Sigmoid colon (tissue), 6 donors: ENCODE measurements at regions not wholly inside any gene's neighbourhood (a gene's known extent, or its start where the extent isn't known, plus 50 kb on each side); places are given as distances from the start of the nearest gene placed in this dataset.

Experiments
- DNase-seq: peaks from one replicate; pipeline ENCODE4 v3.0.0-alpha.2; 2019
- H3K27ac ChIP-seq, 4 donors: fragments of 200-600 bp; sonication (generic); one replicate each; pipeline ENCODE4 v1.5.1; 2016 to 2019; ENCODE audit warnings: mild to moderate bottlenecking in 1 of 4
- H3K27me3 ChIP-seq, 3 donors: fragments of 200-600 bp; sonication (generic); one replicate each; pipeline ENCODE4 v1.5.1; 2019; ENCODE audit warnings: mild to moderate bottlenecking in 1 of 3
- H3K36me3 ChIP-seq, 4 donors: fragments of 200-600 bp; sonication (generic); one replicate each; pipeline ENCODE4 v1.5.1; 2016 to 2019
- H3K4me1 ChIP-seq, 4 donors: fragments of 200-600 bp; sonication (generic); one replicate each; pipeline ENCODE4 v1.5.1; 2017 to 2019
- H3K4me3 ChIP-seq, 4 donors: fragments of 200-600 bp; sonication (generic); one replicate each; pipeline ENCODE4 v1.5.1; 2017 to 2019; ENCODE audit warnings: mild to moderate bottlenecking in 2 of 4, moderate library complexity in 1 of 4
- H3K9me3 ChIP-seq, 4 donors: fragments of 200-600 bp in 3 of 4; sonication (generic) in 3 of 4; one replicate each; pipeline versions ENCODE4 v1.5.1 to v1.6.1; 2013 to 2019
- EP300 ChIP-seq, 4 donors: sonication (generic); formaldehyde crosslinking; IDR thresholded peaks; one replicate each; pipeline ENCODE4 v1.6.1; 2017; ENCODE audit warnings: antibody characterized with exemption in 4 of 4
- POLR2A ChIP-seq, 2 donors: fragments of 450-650 bp; IDR thresholded peaks; one replicate each; pipeline ENCODE4 v1.6.1; 2016; ENCODE audit warnings: antibody characterized with exemption in 2 of 2, mild to moderate bottlenecking in 2 of 2, moderate library complexity in 2 of 2
- POLR2AphosphoS5 ChIP-seq, 4 donors: sonication (generic); formaldehyde crosslinking; IDR thresholded peaks; one replicate each; pipeline ENCODE4 v1.6.1; 2017; ENCODE audit warnings: antibody characterized with exemption in 4 of 4
- WGBS, 2 donors: extraction: QIAGEN DNeasy Blood & Tissue Kit; methylation state at CpG; one replicate each; pipeline ENCODE4 v1.1.7; 2013; 5-methylcytosine and 5-hydroxymethylcytosine counted together
- intact Hi-C: fragments of 100-400 bp; cut with DNase I; formaldehyde crosslinking; loops from one replicate; pipeline ENCODE4 v1.15.1; 2023
- TF ChIP-seq, protein P1 (sequence below), 4 experiments: fragments of 450-650 bp in 3 of 4; fragments of 200-600 bp in 1 of 4; IDR thresholded peaks; one replicate each; pipeline ENCODE4 v1.5.1; 2016 to 2019; ENCODE audit warnings: antibody characterized with exemption in 4 of 4, mild to moderate bottlenecking in 3 of 4, moderate library complexity in 2 of 4
- donor health status: healthy with polysubstance abuse.
- donor health status: healthy.

DNA sequence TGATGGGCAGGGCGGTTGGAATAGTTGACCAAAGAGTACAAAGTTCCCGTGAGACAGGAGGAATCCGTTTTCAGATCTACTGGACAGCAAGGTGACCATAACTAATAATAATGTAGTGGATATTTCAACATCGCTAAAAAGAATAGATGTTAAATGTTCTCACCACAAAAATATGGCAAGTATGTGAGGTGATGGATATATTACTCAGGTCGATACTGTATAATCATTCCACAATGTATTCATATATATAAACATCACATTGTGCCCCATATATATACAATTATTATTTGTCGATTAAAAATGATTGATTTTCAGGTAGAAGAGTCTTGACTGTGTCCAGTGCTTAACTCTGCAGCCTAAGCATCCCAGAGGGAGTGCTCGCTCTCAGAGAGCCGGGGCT is 141.6 kb upstream of the TENM3 start:
- Histone ChIP-seq H3K4me1 (no peaks in the 10 kb centered on the region), H3K4me3 (no peak overlapping the region), H3K27me3 (no peaks in the 10 kb centered on the region), H3K27ac (no peak overlapping the region), H3K36me3 (no peaks in the 10 kb centered on the region), H3K9me3 (no peaks in the 10 kb centered on the region)
- WGBS, 2 donors: 88 to 94% methylated on average over 8 of the region's 8 CpGs
- DNase-seq: no peak
- intact Hi-C loops: no loop called here
- TF ChIP-seq, protein P1, sequence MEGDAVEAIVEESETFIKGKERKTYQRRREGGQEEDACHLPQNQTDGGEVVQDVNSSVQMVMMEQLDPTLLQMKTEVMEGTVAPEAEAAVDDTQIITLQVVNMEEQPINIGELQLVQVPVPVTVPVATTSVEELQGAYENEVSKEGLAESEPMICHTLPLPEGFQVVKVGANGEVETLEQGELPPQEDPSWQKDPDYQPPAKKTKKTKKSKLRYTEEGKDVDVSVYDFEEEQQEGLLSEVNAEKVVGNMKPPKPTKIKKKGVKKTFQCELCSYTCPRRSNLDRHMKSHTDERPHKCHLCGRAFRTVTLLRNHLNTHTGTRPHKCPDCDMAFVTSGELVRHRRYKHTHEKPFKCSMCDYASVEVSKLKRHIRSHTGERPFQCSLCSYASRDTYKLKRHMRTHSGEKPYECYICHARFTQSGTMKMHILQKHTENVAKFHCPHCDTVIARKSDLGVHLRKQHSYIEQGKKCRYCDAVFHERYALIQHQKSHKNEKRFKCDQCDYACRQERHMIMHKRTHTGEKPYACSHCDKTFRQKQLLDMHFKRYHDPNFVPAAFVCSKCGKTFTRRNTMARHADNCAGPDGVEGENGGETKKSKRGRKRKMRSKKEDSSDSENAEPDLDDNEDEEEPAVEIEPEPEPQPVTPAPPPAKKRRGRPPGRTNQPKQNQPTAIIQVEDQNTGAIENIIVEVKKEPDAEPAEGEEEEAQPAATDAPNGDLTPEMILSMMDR (IDR thresholded peaks at IDR 0.05): no peak
- TF ChIP-seq EP300 (IDR thresholded peaks at IDR 0.05) (no peak), POLR2A (IDR thresholded peaks at IDR 0.05) (no peak), POLR2AphosphoS5 (IDR thresholded peaks at IDR 0.05) (no peak)

DNA sequence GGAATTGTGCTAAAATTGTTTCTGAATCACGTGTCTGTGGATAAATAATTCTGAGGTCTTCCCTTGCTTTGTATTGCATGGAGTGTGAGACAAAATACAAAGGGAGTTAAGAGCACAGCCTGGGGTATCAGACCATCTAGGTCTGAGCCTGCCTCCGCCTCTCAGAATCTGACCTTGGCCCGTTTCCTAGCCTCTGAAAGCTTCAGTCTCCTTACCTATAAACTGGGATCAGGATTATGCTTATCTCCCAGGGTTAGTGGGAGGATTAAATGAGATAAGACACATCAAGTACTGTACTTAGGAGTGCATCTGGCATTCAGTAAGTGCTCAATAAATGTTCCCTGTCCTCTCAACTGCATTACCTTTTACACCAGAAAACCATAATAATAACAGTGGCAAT is 140.6 kb upstream of the TENM3 start:
- Histone ChIP-seq H3K27ac (no peak overlapping the region), H3K9me3 (no peaks in the 10 kb centered on the region), H3K36me3 (no peaks in the 10 kb centered on the region), H3K4me3 (no peak overlapping the region), H3K4me1 (no peaks in the 10 kb centered on the region), H3K27me3 (no peaks in the 10 kb centered on the region)
- TF ChIP-seq POLR2A (IDR thresholded peaks at IDR 0.05): no peak
- TF ChIP-seq EP300 (IDR thresholded peaks at IDR 0.05): no peak
- TF ChIP-seq, protein P1 (IDR thresholded peaks at IDR 0.05): no peak
- TF ChIP-seq POLR2AphosphoS5 (IDR thresholded peaks at IDR 0.05): no peak
- 47 to 69% methylated on average over 3 of the region's 3 CpGs for WGBS, 2 donors
- intact Hi-C loops: no loop called here
- DNase-seq: no peak

DNA sequence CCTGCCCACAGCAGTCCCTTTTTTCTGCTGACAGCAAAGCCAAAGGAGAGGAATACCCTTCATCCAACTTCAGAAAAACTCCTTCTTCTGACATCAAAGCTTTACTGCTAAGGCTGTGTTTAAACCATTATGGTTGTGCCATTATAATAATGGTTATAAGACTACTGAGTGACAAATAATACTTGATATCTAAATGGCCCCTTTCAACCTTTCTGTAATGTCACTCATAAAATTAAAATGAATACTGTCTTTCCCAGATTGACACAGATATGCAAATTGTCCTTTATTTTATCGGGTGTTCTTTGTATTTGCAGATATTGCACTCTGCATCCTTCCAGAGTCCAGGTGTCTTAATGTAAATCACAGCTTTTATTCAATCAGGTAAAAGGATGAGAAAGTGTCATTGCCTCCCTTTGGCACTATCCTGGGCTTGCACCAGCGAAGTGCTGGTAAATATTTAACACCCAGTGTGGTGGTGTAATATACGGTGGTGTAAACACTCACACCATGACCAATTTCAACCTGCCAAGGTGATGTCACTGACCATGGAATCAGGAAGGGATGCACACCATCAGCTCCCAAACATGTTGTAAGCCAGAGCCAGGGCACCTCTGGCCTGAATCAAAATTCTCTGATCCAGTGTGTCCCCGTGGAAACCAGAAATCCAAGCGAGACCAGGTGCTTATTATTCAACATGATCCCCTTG is 139.4 kb upstream of the TENM3 start:
- no peak for TF ChIP-seq POLR2AphosphoS5 (IDR thresholded peaks at IDR 0.05)
- Histone ChIP-seq H3K4me1 (no peaks in the 10 kb centered on the region), H3K27me3 (no peaks in the 10 kb centered on the region), H3K27ac (no peak overlapping the region), H3K9me3 (no peaks in the 10 kb centered on the region), H3K36me3 (no peaks in the 10 kb centered on the region), H3K4me3 (no peak overlapping the region)
- intact Hi-C loops: no loop called here
- WGBS, 2 donors: 45 to 69% methylated on average over 5 of the region's 5 CpGs
- no peak for DNase-seq

DNA sequence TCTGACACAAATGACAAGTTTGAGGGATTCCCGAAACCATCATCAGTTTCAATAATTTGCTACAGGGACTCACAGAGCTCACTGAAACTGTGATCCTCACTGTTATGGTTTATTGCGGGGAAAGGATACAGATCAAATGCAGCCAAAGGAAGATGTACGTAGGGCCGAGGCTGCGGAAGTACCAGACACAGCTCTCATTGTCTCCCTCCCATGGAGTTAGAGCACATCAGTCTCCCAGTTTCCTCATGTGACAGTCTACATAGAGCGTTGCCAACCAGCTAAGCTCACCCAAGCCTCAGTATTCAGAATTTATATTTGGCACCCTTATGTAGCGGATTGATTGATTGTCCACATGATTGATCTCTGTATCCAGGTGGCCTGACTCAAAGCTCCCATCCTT is 137.8 kb upstream of the TENM3 start:
- Histone ChIP-seq H3K27ac (no peak overlapping the region), H3K4me3 (no peak overlapping the region), H3K27me3 (no peaks in the 10 kb centered on the region), H3K4me1 (no peaks in the 10 kb centered on the region), H3K9me3 (no peaks in the 10 kb centered on the region), H3K36me3 (no peaks in the 10 kb centered on the region)
- TF ChIP-seq POLR2A (IDR thresholded peaks at IDR 0.05): no peak
- TF ChIP-seq EP300 (IDR thresholded peaks at IDR 0.05): no peak
- TF ChIP-seq POLR2AphosphoS5 (IDR thresholded peaks at IDR 0.05): no peak
- TF ChIP-seq, protein P1 (IDR thresholded peaks at IDR 0.05): no peak
- intact Hi-C loops: no loop called here
- 93 to 94% methylated on average over 7 of the region's 7 CpGs for WGBS, 2 donors
- no peak for DNase-seq

DNA sequence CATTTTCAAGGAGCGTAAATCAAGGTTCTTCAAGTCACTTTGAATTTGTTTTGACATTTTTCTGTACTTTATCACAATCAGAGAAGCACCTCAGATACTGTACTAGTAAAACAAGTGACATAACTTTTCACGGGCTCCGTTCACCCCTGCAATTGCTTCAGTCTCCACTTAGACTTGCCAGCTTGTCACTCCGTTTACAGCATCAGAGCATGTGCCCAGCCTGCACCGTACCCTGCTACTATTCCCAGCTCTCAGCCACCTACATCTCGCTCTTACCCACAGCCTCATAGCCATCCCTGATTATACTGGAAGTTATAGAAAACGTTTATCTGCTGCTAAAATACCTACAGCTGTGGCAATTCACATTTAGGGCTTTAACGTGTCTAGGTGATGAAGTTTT is 135.3 kb upstream of the TENM3 start:
- Histone ChIP-seq H3K4me3 (no peak overlapping the region), H3K36me3 (no peaks in the 10 kb centered on the region), H3K4me1 (no peaks in the 10 kb centered on the region), H3K9me3 (no peaks in the 10 kb centered on the region), H3K27me3 (no peaks in the 10 kb centered on the region), H3K27ac (no peak overlapping the region)
- no peak for DNase-seq
- TF ChIP-seq POLR2A (IDR thresholded peaks at IDR 0.05): no peak
- WGBS, 2 donors: 54 to 61% methylated on average over 8 of the region's 8 CpGs
- intact Hi-C loops: no loop called here

DNA sequence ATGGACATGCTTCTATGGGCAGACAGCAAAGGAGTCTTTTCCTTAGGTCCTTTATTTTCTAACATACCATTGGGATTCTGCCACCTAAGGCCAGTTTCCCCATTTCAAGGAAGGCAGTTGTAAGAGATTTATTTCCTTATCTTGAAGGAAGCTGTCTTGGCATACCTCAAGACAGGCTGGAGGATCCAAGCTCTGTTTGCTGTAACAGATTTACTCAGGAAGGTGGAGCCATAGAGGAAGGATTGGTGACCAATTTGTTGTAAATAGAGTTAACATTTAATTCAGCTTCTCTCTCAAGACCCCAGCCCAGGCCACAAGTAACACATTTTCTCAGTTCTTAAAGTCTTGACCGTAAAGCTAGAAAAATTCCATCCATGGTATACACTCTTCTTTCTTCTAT is 131.6 kb upstream of the TENM3 start:
- DNase-seq: no peak
- Histone ChIP-seq H3K4me1 (no peaks in the 10 kb centered on the region), H3K27me3 (no peaks in the 10 kb centered on the region), H3K36me3 (no peaks in the 10 kb centered on the region), H3K4me3 (no peak overlapping the region), H3K27ac (no peak overlapping the region), H3K9me3 (no peaks in the 10 kb centered on the region)
- TF ChIP-seq POLR2A (IDR thresholded peaks at IDR 0.05) (no peak), EP300 (IDR thresholded peaks at IDR 0.05) (no peak)
- TF ChIP-seq, protein P1 (IDR thresholded peaks at IDR 0.05): no peak
- WGBS, 2 donors: 84 to 86% methylated on average over 1 of the region's 1 CpG
- intact Hi-C loops: no loop called here
